Esophagus muscularis mucosa (tissue), 4 donors: ENCODE measurements at regions not wholly inside any gene's neighbourhood (a gene's known extent, or its start where the extent isn't known, plus 50 kb on each side); places are given as distances from the start of the nearest gene placed in this dataset.

Experiments used
- DNase-seq: peaks from one replicate; pipeline ENCODE4 v3.0.0-alpha.2; 2017; ENCODE audit errors: extremely low spot score
- H3K27ac ChIP-seq, 4 donors: fragments of 200-600 bp; sonication (generic); replicated peaks in 1 of 4; 1 replicate in 3 of 4; 2 replicates in 1 of 4; pipeline ENCODE4 v1.5.1; 2016 to 2019; ENCODE audit warnings: mild to moderate bottlenecking in 1 of 4
- H3K27me3 ChIP-seq, 4 donors: fragments of 200-600 bp; sonication (generic); one replicate each; pipeline versions ENCODE4 v1.5.1 to v1.6.0; 2016 to 2019
- H3K36me3 ChIP-seq, 4 donors: fragments of 200-600 bp; sonication (generic); one replicate each; pipeline ENCODE4 v1.5.1; 2016 to 2019
- H3K4me1 ChIP-seq, 4 donors: fragments of 200-600 bp; sonication (generic); one replicate each; pipeline ENCODE4 v1.5.1; 2016 to 2019
- H3K4me3 ChIP-seq, 4 donors: fragments of 200-600 bp; sonication (generic); 1 replicate in 2 of 4; 2 replicates in 2 of 4; pipeline ENCODE4 v1.5.1; 2016 to 2019; ENCODE audit warnings: mild to moderate bottlenecking in 4 of 4, moderate library complexity in 1 of 4
- H3K9me3 ChIP-seq, 4 donors: fragments of 200-600 bp; sonication (generic); 1 replicate in 3 of 4; 2 replicates in 1 of 4; pipeline ENCODE4 v1.5.1; 2016 to 2019
- EP300 ChIP-seq: sonication (generic); formaldehyde crosslinking; IDR thresholded peaks from one replicate; pipeline ENCODE4 v1.6.1; 2017; ENCODE audit warnings: antibody characterized with exemption
- POLR2A ChIP-seq: fragments of 450-650 bp; IDR thresholded peaks from one replicate; pipeline ENCODE4 v1.6.1; 2017; ENCODE audit warnings: antibody characterized with exemption, moderate library complexity, mild to moderate bottlenecking, low read depth
- POLR2AphosphoS5 ChIP-seq, 2 donors: sonication (generic); formaldehyde crosslinking; IDR thresholded peaks; one replicate each; pipeline ENCODE4 v1.6.1; 2017; ENCODE audit warnings: antibody characterized with exemption in 2 of 2
- WGBS: methylation state at CpG from one replicate; pipeline ENCODE4 v1.1.5; 2018; 5-methylcytosine and 5-hydroxymethylcytosine counted together
- intact Hi-C: fragments of 100-400 bp; cut with DNase I; formaldehyde crosslinking; loops from one replicate; pipeline ENCODE4 v1.15.1; 2023
- TF ChIP-seq, protein P1 (sequence below), 3 experiments: fragments of 200-600 bp in 2 of 3; fragments of 450-650 bp in 1 of 3; sonication (generic) in 2 of 3; IDR thresholded peaks; one replicate each; pipeline ENCODE4 v1.5.1; 2017 to 2019; ENCODE audit warnings: antibody characterized with exemption in 3 of 3, mild to moderate bottlenecking in 2 of 3, moderate library complexity in 1 of 3

DNA sequence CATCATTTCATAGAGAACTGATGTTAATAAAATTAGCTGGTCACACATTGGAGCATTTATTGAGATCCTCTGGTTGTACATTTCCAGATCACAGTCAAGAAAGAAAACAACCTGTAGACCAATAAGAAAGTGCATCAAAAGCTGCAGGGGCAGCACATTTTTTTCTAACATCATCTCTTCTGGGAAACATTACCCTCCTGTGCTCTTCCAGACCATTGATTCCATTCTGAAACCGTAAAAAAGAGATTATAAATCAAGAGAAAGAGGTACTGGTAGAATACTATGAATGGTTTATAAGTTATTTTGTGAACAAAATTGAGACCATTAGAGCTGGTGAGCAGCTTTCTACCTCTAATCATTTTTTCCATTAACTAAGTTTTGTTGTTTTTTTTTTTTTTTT is 1548.2 kb upstream of the CELF4 start:
- no peak overlapping the region for H3K4me3 ChIP-seq
- intact Hi-C loops, result no loop called here
- no peak overlapping the region for H3K27ac ChIP-seq
- WGBS, result 97% methylated on average over 1 of the region's 1 CpG
- no peaks in the 10 kb centered on the region for H3K27me3 ChIP-seq
- H3K36me3 ChIP-seq, result no peaks in the 10 kb centered on the region
- no peak for DNase-seq
- TF ChIP-seq POLR2AphosphoS5 (IDR thresholded peaks at IDR 0.05) (no peak), EP300 (no peak), POLR2A (no peak)
- TF ChIP-seq, protein P1, sequence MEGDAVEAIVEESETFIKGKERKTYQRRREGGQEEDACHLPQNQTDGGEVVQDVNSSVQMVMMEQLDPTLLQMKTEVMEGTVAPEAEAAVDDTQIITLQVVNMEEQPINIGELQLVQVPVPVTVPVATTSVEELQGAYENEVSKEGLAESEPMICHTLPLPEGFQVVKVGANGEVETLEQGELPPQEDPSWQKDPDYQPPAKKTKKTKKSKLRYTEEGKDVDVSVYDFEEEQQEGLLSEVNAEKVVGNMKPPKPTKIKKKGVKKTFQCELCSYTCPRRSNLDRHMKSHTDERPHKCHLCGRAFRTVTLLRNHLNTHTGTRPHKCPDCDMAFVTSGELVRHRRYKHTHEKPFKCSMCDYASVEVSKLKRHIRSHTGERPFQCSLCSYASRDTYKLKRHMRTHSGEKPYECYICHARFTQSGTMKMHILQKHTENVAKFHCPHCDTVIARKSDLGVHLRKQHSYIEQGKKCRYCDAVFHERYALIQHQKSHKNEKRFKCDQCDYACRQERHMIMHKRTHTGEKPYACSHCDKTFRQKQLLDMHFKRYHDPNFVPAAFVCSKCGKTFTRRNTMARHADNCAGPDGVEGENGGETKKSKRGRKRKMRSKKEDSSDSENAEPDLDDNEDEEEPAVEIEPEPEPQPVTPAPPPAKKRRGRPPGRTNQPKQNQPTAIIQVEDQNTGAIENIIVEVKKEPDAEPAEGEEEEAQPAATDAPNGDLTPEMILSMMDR (IDR thresholded peaks at IDR 0.05), result no peak
- no peaks in the 10 kb centered on the region for H3K9me3 ChIP-seq
- no peaks in the 10 kb centered on the region for H3K4me1 ChIP-seq

DNA sequence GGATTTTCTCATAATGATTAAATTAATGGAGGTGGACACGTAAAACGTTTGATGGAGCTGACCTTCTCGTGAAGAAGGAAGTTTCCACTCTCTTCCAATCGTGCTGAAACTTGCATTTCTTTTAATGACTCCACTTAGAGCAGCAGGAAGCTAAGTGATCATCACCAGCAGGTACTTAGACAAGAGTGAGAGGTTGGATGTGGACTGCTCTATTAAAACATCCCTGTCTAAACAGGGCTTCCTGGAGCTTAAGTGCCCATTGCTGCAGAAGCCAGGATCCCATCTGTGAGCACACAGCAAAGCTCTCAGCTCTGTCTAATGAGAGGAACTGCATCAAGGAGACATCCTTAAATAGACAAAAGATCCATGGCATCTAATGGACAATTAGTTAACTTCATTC is 1539.5 kb upstream of the CELF4 start:
- Histone ChIP-seq H3K27ac (no peak overlapping the region), H3K9me3 (no peaks in the 10 kb centered on the region), H3K4me1 (no peaks in the 10 kb centered on the region), H3K36me3 (no peaks in the 10 kb centered on the region), H3K4me3 (no peak overlapping the region), H3K27me3 (no peaks in the 10 kb centered on the region)
- DNase-seq, result no peak
- TF ChIP-seq, protein P1 (IDR thresholded peaks at IDR 0.05), result no peak
- intact Hi-C loops, result no loop called here
- WGBS, result 71% methylated on average over 4 of the region's 4 CpGs

DNA sequence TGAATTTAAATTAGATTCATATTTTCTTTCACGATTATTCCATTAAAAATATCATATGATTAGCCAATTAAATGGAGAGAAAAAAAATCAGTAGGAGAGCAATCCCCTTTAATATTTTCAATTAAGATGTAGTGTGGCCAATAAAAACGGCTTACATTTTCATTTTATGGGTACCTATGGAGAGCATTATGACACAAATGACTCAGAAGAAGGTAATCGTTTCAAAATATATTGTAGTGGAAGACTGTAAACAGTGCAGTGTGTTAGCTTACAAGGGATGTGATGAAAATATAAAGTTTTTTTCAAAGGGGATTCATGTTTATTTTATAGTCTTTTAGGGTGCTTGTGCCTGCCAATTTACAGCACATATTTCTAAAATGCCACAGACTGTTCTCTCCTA is 1507.4 kb upstream of the CELF4 start:
- no peaks in the 10 kb centered on the region for H3K9me3 ChIP-seq
- whole genome bisulfite sequencing, result 76% methylated on average over 3 of the region's 3 CpGs
- intact Hi-C loops, result no loop called here
- no peak overlapping the region for H3K27ac ChIP-seq
- DNase-seq, result no peak
- H3K36me3 ChIP-seq, result no peaks in the 10 kb centered on the region
- H3K4me1 ChIP-seq, result no peaks in the 10 kb centered on the region
- H3K27me3 ChIP-seq, result no peaks in the 10 kb centered on the region
- TF ChIP-seq, protein P1 (IDR thresholded peaks at IDR 0.05), result no peak
- TF ChIP-seq POLR2A, result no peak
- no peak for TF ChIP-seq EP300
- TF ChIP-seq POLR2AphosphoS5 (IDR thresholded peaks at IDR 0.05), result no peak
- no peak overlapping the region for H3K4me3 ChIP-seq

DNA sequence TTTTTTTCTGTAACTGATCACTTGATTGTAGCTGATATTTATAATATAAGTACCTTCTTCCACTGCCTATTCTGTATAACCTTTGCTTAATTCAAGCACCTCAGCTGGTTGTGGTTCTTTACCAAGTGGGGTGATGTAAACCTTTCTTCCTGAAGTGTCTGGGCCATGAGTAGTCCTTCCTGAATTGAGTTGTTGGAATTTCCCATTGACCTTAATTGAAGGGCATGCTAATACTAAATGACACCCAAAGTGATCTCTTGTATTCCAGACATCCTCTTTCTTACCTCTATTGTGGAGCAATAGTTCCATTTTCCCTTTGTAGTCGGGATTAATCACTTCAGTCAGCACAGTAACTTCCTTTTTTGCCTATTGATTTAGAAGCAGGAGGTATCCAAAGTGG is 1496.8 kb upstream of the CELF4 start:
- no peak for TF ChIP-seq POLR2AphosphoS5 (IDR thresholded peaks at IDR 0.05)
- no peak for TF ChIP-seq POLR2A
- no peak for TF ChIP-seq EP300
- TF ChIP-seq, protein P1 (IDR thresholded peaks at IDR 0.05), result no peak
- 75% methylated on average over 1 of the region's 1 CpG for WGBS

DNA sequence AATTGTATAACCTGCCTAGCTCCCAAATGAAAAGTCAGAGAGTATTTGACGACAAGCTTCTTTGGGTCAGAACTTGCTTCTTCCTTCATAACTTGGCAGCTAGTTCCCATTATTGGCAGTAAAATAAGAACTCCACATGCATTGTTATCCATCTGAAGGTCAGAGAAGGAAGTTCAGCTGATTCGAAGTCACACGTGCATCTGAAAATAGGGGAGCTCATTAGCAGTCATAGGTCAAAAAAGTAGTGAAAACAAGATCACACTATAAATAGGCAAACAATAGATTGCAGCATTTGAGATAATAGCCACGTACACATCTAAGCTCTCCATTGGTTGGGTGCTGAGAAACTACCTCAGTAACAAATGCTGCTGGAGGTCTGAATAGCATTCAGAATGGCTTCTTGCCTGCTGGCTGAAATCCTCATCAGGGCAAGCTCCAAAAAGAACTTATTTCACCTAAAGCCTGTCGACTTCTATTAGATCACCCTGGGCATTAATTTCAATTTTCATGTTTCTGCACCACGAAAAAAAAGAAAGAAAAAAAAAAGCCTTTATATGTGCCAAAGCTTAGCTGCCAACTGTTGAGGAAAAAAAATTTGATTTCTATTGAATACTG is 1492.9 kb upstream of the CELF4 start:
- H3K9me3 ChIP-seq, result no peaks in the 10 kb centered on the region
- H3K27me3 ChIP-seq, result no peaks in the 10 kb centered on the region
- no peaks in the 10 kb centered on the region for H3K36me3 ChIP-seq
- H3K27ac ChIP-seq, result no peak overlapping the region
- TF ChIP-seq POLR2A (no peak), POLR2AphosphoS5 (IDR thresholded peaks at IDR 0.05) (no peak), EP300 (no peak)
- TF ChIP-seq, protein P1 (IDR thresholded peaks at IDR 0.05), result no peak
- WGBS, result 72% methylated on average over 6 of the region's 6 CpGs
- H3K4me3 ChIP-seq, result no peak overlapping the region
- intact Hi-C loops, result no loop called here
- no peak for DNase-seq
- no peaks in the 10 kb centered on the region for H3K4me1 ChIP-seq

More for the DNA sequence above, 1496.8 kb upstream of the CELF4 start:
- Histone ChIP-seq H3K27ac (no peak overlapping the region), H3K4me1 (no peaks in the 10 kb centered on the region), H3K36me3 (no peaks in the 10 kb centered on the region), H3K4me3 (no peak overlapping the region), H3K27me3 (no peaks in the 10 kb centered on the region), H3K9me3 (no peaks in the 10 kb centered on the region)
- intact Hi-C loops, result no loop called here
- no peak for DNase-seq
